Neuronal stem cell (in vitro differentiated cells): ENCODE measurements at regions not wholly inside any gene's neighbourhood (a gene's known extent, or its start where the extent isn't known, plus 50 kb on each side); places are given as distances from the start of the nearest gene placed in this dataset.

Source experiments
- DNase-seq: peaks from one replicate; pipeline ENCODE4 v3.0.0-alpha.2; 2013; ENCODE audit warnings: low spot score
- H2AFZ ChIP-seq: one replicate; pipeline ENCODE4 v1.6.1; 2013; ENCODE audit warnings: mild to moderate bottlenecking, low read length, inconsistent platforms
- H2AK5ac ChIP-seq: 2 replicates; pipeline ENCODE4 v1.6.1; 2013; ENCODE audit warnings: low read depth, mild to moderate bottlenecking, inconsistent platforms, low read length, moderate library complexity, mixed read lengths
- H2BK120ac ChIP-seq: 2 replicates; pipeline ENCODE4 v1.6.1; 2013; ENCODE audit warnings: low read depth, mild to moderate bottlenecking, inconsistent platforms, low read length, moderate library complexity, mixed read lengths
- H2BK12ac ChIP-seq: one replicate; pipeline ENCODE4 v1.6.1; 2013; ENCODE audit warnings: low read length, inconsistent platforms
- H2BK15ac ChIP-seq: 2 replicates; pipeline ENCODE4 v1.6.1; 2013; ENCODE audit warnings: mild to moderate bottlenecking, low read length, inconsistent platforms, mixed read lengths
- H2BK5ac ChIP-seq: one replicate; pipeline ENCODE4 v1.6.1; 2013; ENCODE audit warnings: inconsistent platforms, mild to moderate bottlenecking, low read length, moderate library complexity
- H3K14ac ChIP-seq: one replicate; pipeline ENCODE4 v1.6.1; 2013; ENCODE audit warnings: low read length, inconsistent platforms
- H3K18ac ChIP-seq: 2 replicates; pipeline ENCODE4 v1.6.1; 2013; ENCODE audit warnings: low read length, inconsistent platforms
- H3K23ac ChIP-seq: 2 replicates; pipeline ENCODE4 v1.6.1; 2013; ENCODE audit warnings: low read depth, mild to moderate bottlenecking, mixed read lengths, low read length, inconsistent platforms; ENCODE audit not compliant: poor library complexity
- H3K27ac ChIP-seq: replicated peaks from 3 replicates; pipeline ENCODE4 v1.5.1; 2013; ENCODE audit warnings: low read length, inconsistent platforms
- H3K27me3 ChIP-seq, 3 experiments: 2 replicates each; pipeline ENCODE4 v1.6.1; 2013; ENCODE audit warnings: low read length in 3 of 3, mild to moderate bottlenecking in 2 of 3, inconsistent platforms in 1 of 3, low read depth in 1 of 3, mixed read lengths in 1 of 3, moderate library complexity in 1 of 3; ENCODE audit not compliant: control insufficient read depth in 3 of 3, insufficient read depth in 3 of 3
- H3K36me3 ChIP-seq, 2 donors: replicated peaks in 1 of 2; 2 replicates each; pipeline ENCODE4 v1.6.1; 2013; ENCODE audit warnings: low read length in 2 of 2; ENCODE audit not compliant: control insufficient read depth in 2 of 2, insufficient read depth in 2 of 2
- H3K4ac ChIP-seq: 2 replicates; pipeline ENCODE4 v1.6.1; 2013; ENCODE audit warnings: inconsistent platforms, mild to moderate bottlenecking, low read length, moderate library complexity
- H3K4me1 ChIP-seq, 2 donors: 1 replicate in 1 of 2; 2 replicates in 1 of 2; pipeline ENCODE4 v1.6.1; 2013; ENCODE audit warnings: low read length in 2 of 2, low read depth in 1 of 2; ENCODE audit not compliant: control insufficient read depth in 2 of 2, insufficient read depth in 1 of 2
- H3K4me2 ChIP-seq: one replicate; pipeline ENCODE4 v1.6.1; 2013; ENCODE audit warnings: mild to moderate bottlenecking, low read length, inconsistent platforms; ENCODE audit not compliant: insufficient read depth, poor library complexity, severe bottlenecking
- H3K4me3 ChIP-seq, 2 donors: 2 replicates each; pipeline ENCODE4 v1.5.1; 2013; ENCODE audit warnings: low read length in 2 of 2, mild to moderate bottlenecking in 2 of 2, inconsistent platforms in 1 of 2, moderate library complexity in 1 of 2
- H3K79me1 ChIP-seq: one replicate; pipeline ENCODE4 v1.6.1; 2013; ENCODE audit warnings: low read depth, mild to moderate bottlenecking, inconsistent platforms, low read length, moderate library complexity
- H3K9ac ChIP-seq: one replicate; pipeline ENCODE4 v1.6.1; 2013; ENCODE audit warnings: mild to moderate bottlenecking, low read depth, low read length, inconsistent platforms; ENCODE audit not compliant: poor library complexity
- H3K9me3 ChIP-seq, 2 donors: replicated peaks in 1 of 2; 2 replicates each; pipeline versions ENCODE3 to v1.6.1; 2013; ENCODE audit warnings: low read length in 2 of 2, mild to moderate bottlenecking in 2 of 2, inconsistent platforms in 1 of 2, low read depth in 1 of 2, mixed read lengths in 1 of 2, moderate library complexity in 1 of 2; ENCODE audit not compliant: control insufficient read depth in 2 of 2, insufficient read depth in 1 of 2
- H4K8ac ChIP-seq: one replicate; pipeline ENCODE4 v1.6.1; 2013; ENCODE audit warnings: low read depth, mild to moderate bottlenecking, inconsistent platforms, low read length, moderate library complexity
- H4K91ac ChIP-seq: one replicate; pipeline ENCODE4 v1.6.1; 2013; ENCODE audit warnings: low read length, low read depth, mild to moderate bottlenecking, inconsistent platforms; ENCODE audit not compliant: poor library complexity
- WGBS, 2 donors: extraction: QIAGEN DNeasy Blood & Tissue Kit; methylation state at CpG; one replicate each; pipeline ENCODE4 v1.1.7; 2013; ENCODE audit warnings: missing lambda C conversion rate in 2 of 2, mixed read lengths in 1 of 2; ENCODE audit not compliant: insufficient read length in 2 of 2, insufficient replicate concordance in 1 of 2; ENCODE audit errors: extremely low coverage in 2 of 2; 5-methylcytosine and 5-hydroxymethylcytosine counted together

- Histone ChIP-seq H3K4me1 (no peaks in the 10 kb centered on the region), H3K79me1 (no peaks in the 10 kb centered on the region), H3K4me2 (no peak overlapping the region), H3K27me3 (no peaks in the 10 kb centered on the region), H3K14ac (no peak overlapping the region), H3K9ac (no peak overlapping the region), H3K4ac (no peak overlapping the region), H3K36me3 (no peaks in the 10 kb centered on the region), H3K4me3 (no peak overlapping the region), H2BK15ac (no peak overlapping the region), H4K91ac (no peak overlapping the region), H3K23ac (no peak overlapping the region), H4K8ac (no peak overlapping the region), H3K18ac (no peak overlapping the region), H3K9me3 (peaks cover 0 to 3% of the 10 kb centered on the region in 2 donors), H2BK5ac (no peak overlapping the region), H2AFZ (no peak overlapping the region), H2AK5ac (no peak overlapping the region), H2BK12ac (no peak overlapping the region), H3K27ac (no peak overlapping the region), H2BK120ac (no peak overlapping the region)
- no peak for DNase-seq
- WGBS, 2 donors = no CpG with 5 or more reads among the region's 1 CpG
Measured at GRCh38 chr18:30208546-30208945, 834.0 kb downstream of the DSC3 start.

GRCh38 chr18:30192216-30192615, 850.3 kb downstream of the DSC3 start:
- no peak overlapping the region for H3K4me2 ChIP-seq
- no peaks in the 10 kb centered on the region for H3K79me1 ChIP-seq
- no peak overlapping the region for H3K14ac ChIP-seq
- H4K8ac ChIP-seq = no peak overlapping the region
- WGBS, 2 donors = no CpG with 5 or more reads among the region's 3 CpGs
- H3K36me3 ChIP-seq = no peaks in the 10 kb centered on the region
- no peak overlapping the region for H2AK5ac ChIP-seq
- H3K4ac ChIP-seq = no peak overlapping the region
- H2BK5ac ChIP-seq = no peak overlapping the region
- H3K18ac ChIP-seq = no peak overlapping the region
- no peak for DNase-seq
- no peak overlapping the region for H2BK120ac ChIP-seq
- H2BK15ac ChIP-seq = no peak overlapping the region
- peaks cover 0 to 3% of the 10 kb centered on the region in 2 donors for H3K9me3 ChIP-seq
- no peak overlapping the region for H4K91ac ChIP-seq
- no peak overlapping the region for H3K4me3 ChIP-seq
- no peaks in the 10 kb centered on the region for H3K4me1 ChIP-seq
- no peak overlapping the region for H2BK12ac ChIP-seq
- no peak overlapping the region for H3K27ac ChIP-seq
- H3K23ac ChIP-seq = no peak overlapping the region
- no peak overlapping the region for H2AFZ ChIP-seq
- no peaks in the 10 kb centered on the region for H3K27me3 ChIP-seq
- no peak overlapping the region for H3K9ac ChIP-seq

GRCh38 chr18:30186245-30186644, 856.3 kb downstream of the DSC3 start:
- H2AK5ac ChIP-seq = no peak overlapping the region
- no peak overlapping the region for H3K4me3 ChIP-seq
- no peak overlapping the region for H4K8ac ChIP-seq
- no peak overlapping the region for H3K18ac ChIP-seq
- no peak overlapping the region for H3K27ac ChIP-seq
- H2BK5ac ChIP-seq = no peak overlapping the region
- H2BK12ac ChIP-seq = no peak overlapping the region
- no peaks in the 10 kb centered on the region for H3K79me1 ChIP-seq
- H2BK120ac ChIP-seq = no peak overlapping the region
- H4K91ac ChIP-seq = no peak overlapping the region
- no peak overlapping the region for H2BK15ac ChIP-seq
- no peak for DNase-seq
- H3K4me1 ChIP-seq = no peaks in the 10 kb centered on the region
- H3K36me3 ChIP-seq = no peaks in the 10 kb centered on the region
- no peaks in the 10 kb centered on the region for H3K9me3 ChIP-seq
- WGBS, 2 donors = no CpG with 5 or more reads among the region's 2 CpGs
- H3K23ac ChIP-seq = no peak overlapping the region
- no peak overlapping the region for H3K9ac ChIP-seq
- H2AFZ ChIP-seq = no peak overlapping the region
- H3K4me2 ChIP-seq = no peak overlapping the region
- no peak overlapping the region for H3K4ac ChIP-seq
- H3K27me3 ChIP-seq = no peaks in the 10 kb centered on the region
- H3K14ac ChIP-seq = no peak overlapping the region

- Histone ChIP-seq H2BK15ac (no peak overlapping the region), H3K4me2 (no peak overlapping the region), H3K9me3 (no peaks in the 10 kb centered on the region), H3K9ac (no peak overlapping the region), H4K91ac (no peak overlapping the region), H2BK120ac (no peak overlapping the region), H3K79me1 (no peaks in the 10 kb centered on the region), H2AFZ (no peak overlapping the region), H2BK12ac (no peak overlapping the region), H4K8ac (no peak overlapping the region), H3K27ac (no peak overlapping the region), H2BK5ac (no peak overlapping the region), H2AK5ac (no peak overlapping the region), H3K4me3 (no peak overlapping the region), H3K4ac (no peak overlapping the region), H3K23ac (no peak overlapping the region), H3K36me3 (no peaks in the 10 kb centered on the region), H3K4me1 (no peaks in the 10 kb centered on the region), H3K18ac (no peak overlapping the region), H3K14ac (no peak overlapping the region), H3K27me3 (no peaks in the 10 kb centered on the region)
- no CpG with 5 or more reads among the region's 4 CpGs for WGBS, 2 donors
- no peak for DNase-seq
Measured at GRCh38 chr18:30177056-30177455, 865.5 kb downstream of the DSC3 start.
